H1 (cell line): ENCODE measurements at regions not wholly inside any gene's neighbourhood (a gene's known extent, or its start where the extent isn't known, plus 50 kb on each side); places are given as distances from the start of the nearest gene placed in this dataset.
A peak's percentile ranks its signal among the peaks of the same experiment; 100 is the strongest.

ENCODE experiments used
- CTCF ChIA-PET: fragments of 300-600 bp; sonication (Branson Sonifier 250); formaldehyde crosslinking; loops from one replicate; lab custom pipeline; 2021; ENCODE audit not compliant: partially characterized antibody; lab: Charles Lee
- POLR2A ChIA-PET: fragments of 300-600 bp; sonication (Branson Sonifier 250); formaldehyde crosslinking; loops from one replicate; lab custom pipeline; 2021; ENCODE audit warnings: inconsistent platforms; ENCODE audit not compliant: partially characterized antibody; lab: Charles Lee
- DNase-seq, 2 experiments: peaks; one replicate each; pipeline versions ENCODE4 v3.0.0 to v3.0.0-alpha.2; 2010 to 2022; ENCODE audit warnings: low spot score in 2 of 2, low read depth in 1 of 2, mixed read lengths in 1 of 2
- FAIRE-seq: peaks from 2 replicates; lab custom pipeline; 2011; peaks lifted over from hg19 to GRCh38; lab: Jason Lieb, UNC
- H2AFZ ChIP-seq: 2 replicates; pipeline ENCODE4 v1.8.1; 2012; ENCODE audit warnings: low read length, inconsistent platforms
- H2AK5ac ChIP-seq: 2 replicates; pipeline ENCODE4 v1.6.1; 2013; ENCODE audit warnings: low read depth, low read length
- H2BK120ac ChIP-seq: replicated peaks from 2 replicates; pipeline ENCODE3; 2013; ENCODE audit warnings: low read depth, low read length, inconsistent platforms
- H2BK12ac ChIP-seq: 2 replicates; pipeline ENCODE4 v1.6.1; 2013; ENCODE audit warnings: low read depth, low read length
- H2BK15ac ChIP-seq: 2 replicates; pipeline ENCODE4 v1.6.1; 2013; ENCODE audit warnings: low read length
- H2BK20ac ChIP-seq: 2 replicates; pipeline ENCODE4 v1.6.1; 2013; ENCODE audit warnings: low read length
- H2BK5ac ChIP-seq: 2 replicates; pipeline ENCODE4 v1.6.1; 2013; ENCODE audit warnings: low read depth, low read length
- H3K14ac ChIP-seq: 2 replicates; pipeline ENCODE4 v1.6.1; 2013; ENCODE audit warnings: inconsistent platforms; ENCODE audit not compliant: insufficient read length
- H3K18ac ChIP-seq: 2 replicates; pipeline ENCODE4 v1.6.1; 2013; ENCODE audit warnings: low read length; ENCODE audit errors: extremely low read depth
- H3K23ac ChIP-seq: 2 replicates; pipeline ENCODE4 v1.6.1; 2013; ENCODE audit warnings: inconsistent platforms; ENCODE audit not compliant: insufficient read length
- H3K23me2 ChIP-seq: 2 replicates; pipeline ENCODE4 v1.6.1; 2013; ENCODE audit warnings: low read depth, low read length
- H3K27ac ChIP-seq: 2 replicates; pipeline ENCODE4 v1.6.1; 2011; ENCODE audit warnings: low read depth, low read length, inconsistent platforms
- H3K27me3 ChIP-seq, 4 experiments: replicated peaks in 1 of 4; 1 replicate in 1 of 4; 2 replicates in 3 of 4; pipeline versions ENCODE4 v1.6.1 to v1.8.1; 2011 to 2013; ENCODE audit warnings: low read length in 3 of 4, mild to moderate bottlenecking in 3 of 4, inconsistent platforms in 2 of 4, mixed read lengths in 2 of 4, moderate library complexity in 1 of 4; ENCODE audit not compliant: control insufficient read depth in 3 of 4, insufficient read depth in 3 of 4; ENCODE audit errors: extremely low read depth in 1 of 4
- H3K36me3 ChIP-seq, 4 experiments: 2 replicates each; pipeline versions ENCODE4 v1.6.1 to v1.8.1; 2011 to 2013; ENCODE audit warnings: mild to moderate bottlenecking in 4 of 4, low read length in 3 of 4, moderate library complexity in 2 of 4, control low read depth in 1 of 4, inconsistent platforms in 1 of 4; ENCODE audit not compliant: insufficient read depth in 4 of 4, control insufficient read depth in 2 of 4
- H3K4ac ChIP-seq: replicated peaks from 2 replicates; pipeline ENCODE3; 2013; ENCODE audit warnings: low read length, low read depth, mixed read lengths, inconsistent platforms; ENCODE audit not compliant: insufficient read length
- H3K4me1 ChIP-seq, 4 experiments: replicated peaks in 1 of 4; 1 replicate in 1 of 4; 2 replicates in 3 of 4; pipeline versions ENCODE4 v1.6.1 to v1.8.1; 2011 to 2013; ENCODE audit warnings: low read length in 3 of 4, inconsistent platforms in 2 of 4, mixed read lengths in 1 of 4; ENCODE audit not compliant: insufficient read depth in 4 of 4, control insufficient read depth in 3 of 4
- H3K4me2 ChIP-seq, 2 experiments: 2 replicates each; pipeline versions ENCODE4 v1.6.1 to v1.8.1; 2011 to 2013; ENCODE audit warnings: low read depth in 2 of 2, low read length in 2 of 2, control low read depth in 1 of 2, inconsistent platforms in 1 of 2, mild to moderate bottlenecking in 1 of 2; ENCODE audit not compliant: insufficient read depth in 1 of 2
- H3K4me3 ChIP-seq, 4 experiments: fragments of 200-600, 300-600 bp in 1 of 4; sonication (generic), shearing (Covaris generic), sonication (Bioruptor Twin) in 1 of 4; 2 replicates each; pipeline versions ENCODE4 v1.5.1 to v1.8.1; 2011 to 2016; ENCODE audit warnings: low read length in 4 of 4, low read depth in 3 of 4, control low read depth in 2 of 4, inconsistent platforms in 2 of 4, mild to moderate bottlenecking in 2 of 4, mixed read lengths in 1 of 4, moderate library complexity in 1 of 4; ENCODE audit not compliant: insufficient read depth in 2 of 4; ENCODE audit errors: extremely low read depth in 1 of 4
- H3K56ac ChIP-seq: replicated peaks from 2 replicates; pipeline ENCODE3; 2013; ENCODE audit warnings: low read depth, mild to moderate bottlenecking, mixed read lengths, low read length, inconsistent platforms; ENCODE audit not compliant: insufficient read length
- H3K79me1 ChIP-seq: 2 replicates; pipeline ENCODE4 v1.6.1; 2013; ENCODE audit warnings: low read depth, low read length, control low read depth
- H3K79me2 ChIP-seq, 2 experiments: 2 replicates each; pipeline versions ENCODE4 v1.6.1 to v1.8.1; 2012 to 2013; ENCODE audit warnings: low read length in 2 of 2, mild to moderate bottlenecking in 2 of 2, inconsistent platforms in 1 of 2; ENCODE audit not compliant: insufficient read depth in 2 of 2, control insufficient read depth in 1 of 2
- H3K9ac ChIP-seq, 4 experiments: replicated peaks in 1 of 4; 1 replicate in 1 of 4; 2 replicates in 3 of 4; pipeline versions ENCODE4 v1.6.1 to v1.8.1; 2011 to 2013; ENCODE audit warnings: low read depth in 3 of 4, low read length in 3 of 4, control low read depth in 2 of 4, mild to moderate bottlenecking in 2 of 4, moderate library complexity in 2 of 4, inconsistent platforms in 1 of 4; ENCODE audit errors: extremely low read depth in 1 of 4
- H3K9me3 ChIP-seq, 2 experiments: 2 replicates each; pipeline versions ENCODE4 v1.6.1 to v1.8.1; 2012 to 2013; ENCODE audit warnings: mild to moderate bottlenecking in 2 of 2, moderate library complexity in 2 of 2, control low read depth in 1 of 2, inconsistent platforms in 1 of 2, low read depth in 1 of 2, low read length in 1 of 2, mixed read lengths in 1 of 2; ENCODE audit not compliant: insufficient read depth in 2 of 2
- H4K20me1 ChIP-seq, 2 experiments: replicated peaks in 1 of 2; 2 replicates each; pipeline versions ENCODE3 to v1.8.1; 2011 to 2013; ENCODE audit warnings: inconsistent platforms in 2 of 2, low read length in 2 of 2, mild to moderate bottlenecking in 1 of 2; ENCODE audit not compliant: insufficient read depth in 2 of 2, control insufficient read depth in 1 of 2
- H4K5ac ChIP-seq: 2 replicates; pipeline ENCODE4 v1.6.1; 2013; ENCODE audit warnings: low read length, low read depth, mixed read lengths, inconsistent platforms; ENCODE audit not compliant: insufficient read length
- H4K8ac ChIP-seq: 2 replicates; pipeline ENCODE4 v1.8.0; 2013; ENCODE audit warnings: mild to moderate bottlenecking, moderate library complexity, low read length, inconsistent platforms; ENCODE audit not compliant: insufficient read depth; ENCODE audit errors: extremely low read depth
- H4K91ac ChIP-seq: replicated peaks from 2 replicates; pipeline ENCODE3; 2013; ENCODE audit warnings: low read length, mixed read lengths, inconsistent platforms; ENCODE audit not compliant: insufficient read length
- HDAC2 ChIP-seq, 2 experiments: fragments of 300-600 bp in 1 of 2; sonication (generic) in 1 of 2; IDR thresholded peaks; 2 replicates each; pipeline ENCODE4 v1.6.1; 2011 to 2012; ENCODE audit warnings: low read depth in 2 of 2, low read length in 2 of 2, mild to moderate bottlenecking in 2 of 2, moderate library complexity in 2 of 2, borderline replicate concordance in 1 of 2, inconsistent platforms in 1 of 2
- NRF1 ChIP-seq: IDR thresholded peaks from 2 replicates; pipeline ENCODE4 v1.6.1; 2011; ENCODE audit warnings: mild to moderate bottlenecking, low read depth, low read length, improper control_type of control experiment
- WGBS, 2 experiments: shearing (Covaris generic) in 1 of 2; methylation state at CpG; one replicate each; pipeline versions ENCODE4 v1.1.6 to v1.1.7; 2013 to 2015; ENCODE audit warnings: low lambda C conversion rate in 2 of 2, mixed read lengths in 2 of 2, inconsistent platforms in 1 of 2, low coverage in 1 of 2, missing lambda C conversion rate in 1 of 2; ENCODE audit not compliant: insufficient replicate concordance in 2 of 2, insufficient coverage in 1 of 2, insufficient read length in 1 of 2; ENCODE audit errors: extremely low coverage in 1 of 2, missing lambda C conversion rate in 1 of 2; 5-methylcytosine and 5-hydroxymethylcytosine counted together
- TF ChIP-seq, protein P1 (sequence below): IDR thresholded peaks from 2 replicates; pipeline ENCODE4 v1.6.1; 2012; ENCODE audit warnings: inconsistent platforms

DNA sequence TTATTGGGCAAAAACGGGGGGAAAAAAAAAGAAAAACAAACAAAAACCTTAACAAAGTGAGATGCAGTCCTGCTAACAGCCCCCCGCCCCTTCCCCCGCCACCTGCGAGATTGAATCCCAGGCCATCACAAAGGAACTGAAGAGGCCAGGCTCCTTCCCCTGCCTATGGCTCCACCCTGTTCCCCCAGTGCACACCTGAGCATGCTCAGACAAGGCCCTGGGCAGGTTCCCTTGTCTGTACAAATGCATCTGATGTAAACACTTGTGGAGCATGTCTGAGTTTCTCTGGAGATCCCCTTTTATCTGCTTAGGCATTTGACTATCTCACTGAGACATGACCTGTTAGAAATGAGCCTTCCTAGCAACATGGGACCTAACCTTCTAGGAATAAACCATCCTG lies 983.7 kb upstream of the PABPC4L start:
- H3K14ac ChIP-seq = no peak overlapping the region
- no peak overlapping the region for H3K4ac ChIP-seq
- H3K4me2 ChIP-seq = peak overlapping the region; percentile 59 to 60
- peak overlapping the region; percentile 62; the same call in 1 of the 2 replicates for H2AFZ ChIP-seq
- H3K27me3 ChIP-seq = no peaks in the 10 kb centered on the region
- H3K27ac ChIP-seq = peak overlapping the region; percentile 66
- H2BK15ac ChIP-seq = no peak overlapping the region
- no peaks in the 10 kb centered on the region for H3K23me2 ChIP-seq
- peak overlapping the region; percentile 92 for H2BK20ac ChIP-seq
- H2BK120ac ChIP-seq = peak overlapping the region; percentile 52
- TF ChIP-seq, protein P1, sequence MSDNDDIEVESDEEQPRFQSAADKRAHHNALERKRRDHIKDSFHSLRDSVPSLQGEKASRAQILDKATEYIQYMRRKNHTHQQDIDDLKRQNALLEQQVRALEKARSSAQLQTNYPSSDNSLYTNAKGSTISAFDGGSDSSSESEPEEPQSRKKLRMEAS = 0 out of 2 replicates have a peak, but pooled peaks have one; percentile 23
- TF ChIP-seq NRF1 (0 out of 2 replicates have a peak, but pooled peaks have one; percentile 28), HDAC2 (IDR thresholded peaks at IDR 0.05; ENCODE audit: borderline replicate concordance in 1 of 2, low read depth in 2 of 2, low read length in 2 of 2) (no peak)
- H3K9ac ChIP-seq = no peak overlapping the region
- ChIA-PET POLR2A (interaction anchor here (0.9 kb wide), 1 partner anchor 23 kb away, joined by 4 read pairs; no protein-coding TSS in a partner anchor), CTCF (no interaction called here)
- peaks cover 7 to 17% (median 11%) of the 10 kb centered on the region in 4 experiments; a peak in 6 of 7 replicates for H3K4me1 ChIP-seq
- peak overlapping the region; percentile 91 for H3K18ac ChIP-seq
- DNase-seq (peak; percentile 27 to 61), FAIRE-seq (no peak)
- 33% methylated on average over 4 of the region's 4 CpGs; no CpG with 5 or more reads in 1 of the 2 experiments for WGBS, 2 experiments
- H3K4me3 ChIP-seq = no peak overlapping the region
- no peak overlapping the region for H4K8ac ChIP-seq
- H3K9me3 ChIP-seq = peaks cover 5 to 10% of the 10 kb centered on the region in 2 experiments; a peak in 2 of 4 replicates
- no peak overlapping the region for H3K23ac ChIP-seq
- no peak overlapping the region for H4K91ac ChIP-seq
- peak overlapping the region; percentile 91 for H2BK5ac ChIP-seq
- no peaks in the 10 kb centered on the region for H3K79me2 ChIP-seq
- H4K20me1 ChIP-seq = no peaks in the 10 kb centered on the region
- peaks cover 0 to 4% (median 2%) of the 10 kb centered on the region in 4 experiments; a peak in 1 of 8 replicates for H3K36me3 ChIP-seq
- no peak overlapping the region for H3K56ac ChIP-seq
- H4K5ac ChIP-seq = peak overlapping the region; percentile 27
- H2AK5ac ChIP-seq = 0 out of 2 replicates have a peak overlapping the region, but pooled peaks have one; percentile 96
- no peaks in the 10 kb centered on the region for H3K79me1 ChIP-seq
- H2BK12ac ChIP-seq = peak overlapping the region; percentile 82; the same call in 1 of the 2 replicates
